SK-N-SH (cell line): ENCODE measurements at regions not wholly inside any gene's neighbourhood (a gene's known extent, or its start where the extent isn't known, plus 50 kb on each side); places are given as distances from the start of the nearest gene placed in this dataset.

ENCODE experiments used
- CTCF ChIP-seq: fragments of 200-600 bp; sonication (generic); IDR thresholded peaks from 2 replicates; pipeline ENCODE4 v1.6.1; 2017; ENCODE audit warnings: antibody characterized with exemption, mild to moderate bottlenecking, moderate library complexity
- FOSL2 ChIP-seq: IDR thresholded peaks from 2 replicates; pipeline ENCODE4 v1.4.0; 2012; ENCODE audit warnings: low read depth, mild to moderate bottlenecking, moderate library complexity, borderline replicate concordance
- GABPA ChIP-seq: IDR thresholded peaks from 2 replicates; pipeline ENCODE4 v1.4.0; 2012; ENCODE audit warnings: low read depth, mild to moderate bottlenecking
- GATA2 ChIP-seq: sonication (generic); formaldehyde crosslinking; IDR thresholded peaks from 2 replicates; pipeline ENCODE4 v1.5.0; 2020; ENCODE audit warnings: mild to moderate bottlenecking, missing genetic modification reagents
- PBX3 ChIP-seq: IDR thresholded peaks from 2 replicates; pipeline ENCODE4; 2012
- POLR2AphosphoS5 ChIP-seq: IDR thresholded peaks from 2 replicates; pipeline ENCODE4 v1.6.1; 2012; ENCODE audit warnings: low read depth, low read length
- RAD21 ChIP-seq: IDR thresholded peaks from 2 replicates; pipeline ENCODE4 v1.6.1; 2012; ENCODE audit warnings: mild to moderate bottlenecking, low read length
- RCOR1 ChIP-seq: fragments of 150-350 bp; IDR thresholded peaks from 2 replicates; pipeline ENCODE4 v1.6.1; 2017; ENCODE audit warnings: antibody characterized with exemption, low read length
- REST ChIP-seq: IDR thresholded peaks from 2 replicates; pipeline ENCODE4 v1.6.1; 2012; ENCODE audit warnings: mild to moderate bottlenecking, low read depth, low read length, moderate library complexity
- RXRA ChIP-seq: IDR thresholded peaks from 2 replicates; pipeline ENCODE4 v1.4.0; 2012; ENCODE audit warnings: low read depth, mild to moderate bottlenecking, borderline replicate concordance
- SIN3A ChIP-seq: IDR thresholded peaks from 2 replicates; pipeline ENCODE4 v1.6.1; 2012; ENCODE audit warnings: low read depth, mild to moderate bottlenecking, low read length, moderate library complexity, borderline replicate concordance
- SMC3 ChIP-seq: IDR thresholded peaks from 2 replicates; pipeline ENCODE4 v1.6.1; 2012; ENCODE audit warnings: low read depth, low read length, improper control_type of control experiment

GRCh38 chr22:27084130-27084529 lies 426.7 kb downstream of the MIAT start:
- TF ChIP-seq CTCF (no peak), RCOR1 (no peak), RAD21 (no peak), POLR2AphosphoS5 (no peak), FOSL2 (no peak), REST (no peak), PBX3 (no peak), RXRA (no peak), GABPA (no peak), SIN3A (no peak), SMC3 (no peak), GATA2 (CRISPR knock-in tag) (no peak)
